Keratinocyte (primary cell): ENCODE measurements at regions not wholly inside any gene's neighbourhood (a gene's known extent, or its start where the extent isn't known, plus 50 kb on each side); places are given as distances from the start of the nearest gene placed in this dataset.

Source experiments
- DNase-seq: peaks from one replicate; pipeline ENCODE4 v3.0.0-alpha.2; 2011; ENCODE audit warnings: low read depth, missing footprints, low spot score
- FAIRE-seq: peaks from 2 replicates; lab custom pipeline; 2011; peaks lifted over from hg19 to GRCh38; lab: Jason Lieb, UNC
- H2AFZ ChIP-seq: 2 replicates; pipeline ENCODE4 v1.6.0; 2012; ENCODE audit warnings: low read length, control low read depth, inconsistent platforms; ENCODE audit not compliant: control insufficient read depth
- H3K27ac ChIP-seq: 2 replicates; pipeline ENCODE4 v1.5.1; 2011; ENCODE audit warnings: low read length; ENCODE audit not compliant: control insufficient read depth, insufficient read depth
- H3K27me3 ChIP-seq: 3 replicates; pipeline ENCODE4 v1.6.0; 2011; ENCODE audit warnings: low read length; ENCODE audit not compliant: control insufficient read depth, insufficient read depth; ENCODE audit errors: extremely low read depth
- H3K36me3 ChIP-seq, 2 experiments: 2 replicates in 1 of 2; 3 replicates in 1 of 2; pipeline ENCODE4 v1.5.1; 2011; ENCODE audit warnings: low read length in 2 of 2, mild to moderate bottlenecking in 1 of 2; ENCODE audit not compliant: control insufficient read depth in 2 of 2, insufficient read depth in 2 of 2; ENCODE audit errors: extremely low read depth in 1 of 2
- H3K4me1 ChIP-seq: 3 replicates; pipeline ENCODE4 v1.5.1; 2011; ENCODE audit warnings: low read length; ENCODE audit not compliant: control insufficient read depth, insufficient read depth; ENCODE audit errors: extremely low read depth
- H3K4me2 ChIP-seq: 3 replicates; pipeline ENCODE4 v1.6.0; 2011; ENCODE audit warnings: low read depth, low read length; ENCODE audit not compliant: control insufficient read depth, insufficient read depth; ENCODE audit errors: extremely low read depth
- H3K4me3 ChIP-seq, 3 experiments: fragments of 200-600 bp in 1 of 3; sonication (generic) in 1 of 3; 2 replicates in 2 of 3; 3 replicates in 1 of 3; pipeline ENCODE4 v1.5.1; 2011 to 2016; ENCODE audit warnings: low read length in 3 of 3, mild to moderate bottlenecking in 3 of 3, control low read depth in 2 of 3, inconsistent platforms in 1 of 3, low read depth in 1 of 3, mixed read lengths in 1 of 3, mixed run types in 1 of 3, moderate library complexity in 1 of 3; ENCODE audit not compliant: control insufficient read depth in 2 of 3, insufficient read depth in 2 of 3; ENCODE audit errors: extremely low read depth in 1 of 3
- H3K79me2 ChIP-seq: 2 replicates; pipeline ENCODE4 v1.6.0; 2012; ENCODE audit warnings: low read length; ENCODE audit not compliant: control insufficient read depth, insufficient read depth
- H3K9ac ChIP-seq: 3 replicates; pipeline ENCODE4 v1.6.0; 2011; ENCODE audit warnings: low read length; ENCODE audit not compliant: control insufficient read depth, insufficient read depth; ENCODE audit errors: extremely low read depth
- H3K9me1 ChIP-seq: 3 replicates; pipeline ENCODE4 v1.6.0; 2011; ENCODE audit warnings: low read length; ENCODE audit not compliant: control insufficient read depth, insufficient read depth; ENCODE audit errors: extremely low read depth
- H3K9me3 ChIP-seq: 2 replicates; pipeline ENCODE4 v1.5.1; 2012; ENCODE audit warnings: low read depth, low read length; ENCODE audit not compliant: control insufficient read depth
- H4K20me1 ChIP-seq: 3 replicates; pipeline ENCODE4 v1.6.0; 2011; ENCODE audit warnings: low read length; ENCODE audit not compliant: control insufficient read depth, insufficient read depth; ENCODE audit errors: extremely low read depth
- CTCF ChIP-seq, 3 experiments: IDR thresholded peaks in 1 of 3; conservative IDR thresholded peaks in 1 of 3; optimal IDR thresholded peaks in 1 of 3; 2 replicates in 2 of 3; 3 replicates in 1 of 3; pipeline versions ENCODE3 to v1.5.1; 2011; ENCODE audit warnings: low read length in 3 of 3, mild to moderate bottlenecking in 3 of 3, moderate library complexity in 2 of 3, control low read depth in 1 of 3, inconsistent platforms in 1 of 3; ENCODE audit not compliant: insufficient read depth in 2 of 3; ENCODE audit errors: extremely low read depth in 1 of 3
- EZH2 ChIP-seq: IDR thresholded peaks from one replicate; pipeline ENCODE4 v1.6.1; 2012; ENCODE audit warnings: inconsistent platforms, mild to moderate bottlenecking, low read length, moderate library complexity
- dilution Hi-C: fragments of 300-500 bp; cut with MboI; formaldehyde crosslinking; loops from one replicate; pipeline ENCODE4 v1.7.0; 2020; ENCODE audit warnings: low sequenced_read_pairs; ENCODE audit not compliant: extremely low pct_ligation_motif_present

GRCh38 chr14:84959851-84960520 is 570.0 kb upstream of the FLRT2 start:
- Histone ChIP-seq H3K9me3 (no peaks in the 10 kb centered on the region), H4K20me1 (no peaks in the 10 kb centered on the region), H3K9me1 (no peaks in the 10 kb centered on the region), H3K4me2 (no peak overlapping the region), H2AFZ (no peak overlapping the region), H3K36me3 (no peaks in the 10 kb centered on the region), H3K4me3 (no peak overlapping the region), H3K79me2 (no peaks in the 10 kb centered on the region), H3K9ac (no peak overlapping the region), H3K27me3 (no peaks in the 10 kb centered on the region), H3K27ac (no peak overlapping the region), H3K4me1 (no peaks in the 10 kb centered on the region)
- no peak for TF ChIP-seq EZH2
- no peak for TF ChIP-seq CTCF (optimal IDR thresholded peaks at IDR 0.05 in 1 of 3, IDR thresholded peaks at IDR 0.05 in 1 of 3, conservative IDR thresholded peaks at IDR 0.05 in 1 of 3; ENCODE audit: extremely low read depth in 1 of 3, insufficient read depth in 2 of 3, low read length in 3 of 3)
- no peak for DNase-seq
- dilution Hi-C loops, result no loop called here
- FAIRE-seq, result no peak

GRCh38 chr14:84961637-84962036 is 568.3 kb upstream of the FLRT2 start:
- Histone ChIP-seq H3K79me2 (no peaks in the 10 kb centered on the region), H3K27ac (no peak overlapping the region), H3K4me3 (no peak overlapping the region), H3K36me3 (no peaks in the 10 kb centered on the region), H3K9me3 (no peaks in the 10 kb centered on the region), H2AFZ (no peak overlapping the region), H3K9ac (no peak overlapping the region), H3K9me1 (no peaks in the 10 kb centered on the region), H3K27me3 (no peaks in the 10 kb centered on the region), H3K4me1 (no peaks in the 10 kb centered on the region), H3K4me2 (no peak overlapping the region), H4K20me1 (no peaks in the 10 kb centered on the region)
- DNase-seq, result no peak
- FAIRE-seq, result no peak
- no peak for TF ChIP-seq CTCF (optimal IDR thresholded peaks at IDR 0.05 in 1 of 3, IDR thresholded peaks at IDR 0.05 in 1 of 3, conservative IDR thresholded peaks at IDR 0.05 in 1 of 3; ENCODE audit: extremely low read depth in 1 of 3, insufficient read depth in 2 of 3, low read length in 3 of 3)
- no peak for TF ChIP-seq EZH2
- dilution Hi-C loops, result no loop called here
